Neural progenitor cell (in vitro differentiated cells): ENCODE measurements at regions not wholly inside any gene's neighbourhood (a gene's known extent, or its start where the extent isn't known, plus 50 kb on each side); places are given as distances from the start of the nearest gene placed in this dataset.

Source experiments
- DNase-seq: peaks from one replicate; pipeline ENCODE4 v3.0.0-alpha.2; 2016; ENCODE audit warnings: low spot score
- H2AFZ ChIP-seq: fragments of 200-600 bp; sonication (generic); replicated peaks from 2 replicates; pipeline ENCODE4 v1.6.1; 2016; ENCODE audit warnings: antibody characterized with exemption
- H3F3A ChIP-seq: fragments of 200-600 bp; sonication (generic); 2 replicates; pipeline ENCODE4 v1.6.1; 2016; ENCODE audit warnings: antibody characterized with exemption, low read depth
- H3K27ac ChIP-seq: fragments of 200-600 bp; sonication (generic); 2 replicates; pipeline ENCODE4 v1.5.1; 2016; ENCODE audit warnings: mild to moderate bottlenecking
- H3K27me3 ChIP-seq: fragments of 200-600 bp; sonication (generic); 2 replicates; pipeline ENCODE4 v1.6.1; 2016; ENCODE audit warnings: mild to moderate bottlenecking, moderate library complexity
- H3K36me3 ChIP-seq: fragments of 200-600 bp; sonication (generic); 2 replicates; pipeline ENCODE4 v1.5.1; 2016
- H3K4me1 ChIP-seq: fragments of 200-600 bp; sonication (generic); 2 replicates; pipeline ENCODE4 v1.6.1; 2016; ENCODE audit warnings: mixed run types
- H3K4me2 ChIP-seq: fragments of 200-600 bp; sonication (generic); 2 replicates; pipeline ENCODE4 v1.6.1; 2016
- H3K4me3 ChIP-seq: fragments of 200-600 bp; sonication (generic); 2 replicates; pipeline ENCODE4 v1.5.1; 2016
- H3K79me2 ChIP-seq: fragments of 200-600 bp; sonication (generic); 2 replicates; pipeline ENCODE4 v1.6.1; 2016; ENCODE audit warnings: low read depth
- H3K9ac ChIP-seq: fragments of 200-600 bp; sonication (generic); 2 replicates; pipeline ENCODE4 v1.6.1; 2016
- H3K9me3 ChIP-seq: fragments of 200-600 bp; sonication (generic); 2 replicates; pipeline ENCODE4 v1.5.1; 2016; ENCODE audit warnings: low read depth
- H4K20me1 ChIP-seq: fragments of 200-600 bp; sonication (generic); 2 replicates; pipeline ENCODE4 v1.6.1; 2016; ENCODE audit warnings: low read depth
- H3K27ac Mint-ChIP-seq: 3 replicates; pipeline ENCODE4 v1.8.0; 2021; ENCODE audit warnings: mixed read lengths
- H3K27me3 Mint-ChIP-seq: 2 replicates; pipeline ENCODE4 v1.8.0; 2022; ENCODE audit warnings: low read depth, mild to moderate bottlenecking, inconsistent platforms, moderate library complexity, mixed read lengths; ENCODE audit not compliant: insufficient read depth
- H3K36me3 Mint-ChIP-seq: 3 replicates; pipeline ENCODE4 v1.8.0; 2021; ENCODE audit warnings: mixed read lengths
- H3K4me1 Mint-ChIP-seq: 3 replicates; pipeline ENCODE4 v1.8.0; 2021; ENCODE audit warnings: mixed read lengths
- H3K4me3 Mint-ChIP-seq: 3 replicates; pipeline ENCODE4 v1.8.0; 2021; ENCODE audit warnings: mild to moderate bottlenecking, moderate library complexity, mixed read lengths
- H3K9me3 Mint-ChIP-seq: 3 replicates; pipeline ENCODE4 v1.8.0; 2020; ENCODE audit warnings: mixed read lengths
- EZH2 ChIP-seq: fragments of 200-600 bp; sonication (generic); IDR thresholded peaks from 2 replicates; pipeline ENCODE4 v1.6.1; 2017; ENCODE audit warnings: antibody characterized with exemption, mild to moderate bottlenecking, moderate library complexity
- EZH2phosphoT487 ChIP-seq: fragments of 200-600 bp; sonication (generic); IDR thresholded peaks from 2 replicates; pipeline ENCODE4 v1.6.1; 2017; ENCODE audit warnings: antibody characterized with exemption
- TF ChIP-seq, protein P1 (sequence below): fragments of 200-600 bp; sonication (generic); IDR thresholded peaks from 2 replicates; pipeline ENCODE4 v1.5.1; 2017; ENCODE audit warnings: antibody characterized with exemption, mild to moderate bottlenecking

DNA sequence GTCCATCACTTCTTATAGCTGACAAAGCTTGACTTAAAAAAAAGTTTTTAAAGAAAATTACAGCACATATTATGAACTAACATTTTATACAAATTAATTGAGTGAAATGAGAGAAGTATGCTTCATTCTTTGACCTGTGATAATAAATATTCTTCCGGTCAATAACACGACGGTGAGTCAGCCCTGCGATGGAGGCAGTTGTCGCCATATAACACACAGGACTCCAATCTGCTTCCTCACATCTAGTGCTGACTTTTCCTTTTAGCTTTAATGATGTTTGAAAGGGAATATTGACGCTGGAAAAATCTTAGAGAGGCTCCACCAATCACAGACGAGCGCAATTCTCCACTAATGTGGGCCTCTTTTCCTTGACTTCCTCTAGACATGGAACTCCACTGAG is 166.9 kb upstream of the C1orf21 start:
- Histone ChIP-seq H3K4me3 (no peak overlapping the region), H3K27me3 (peaks cover 18% of the 10 kb centered on the region), H2AFZ (no peak overlapping the region), H3K27ac (no peak overlapping the region), H3K9me3 (no peaks in the 10 kb centered on the region), H3K79me2 (no peaks in the 10 kb centered on the region), H3K4me2 (no peak overlapping the region), H3K36me3 (no peaks in the 10 kb centered on the region), H3K9ac (no peak overlapping the region), H4K20me1 (no peaks in the 10 kb centered on the region), H3F3A (peaks cover 16% of the 10 kb centered on the region), H3K4me1 (peaks cover 18% of the 10 kb centered on the region)
- TF ChIP-seq EZH2, result no peak
- TF ChIP-seq EZH2phosphoT487, result no peak
- TF ChIP-seq, protein P1, sequence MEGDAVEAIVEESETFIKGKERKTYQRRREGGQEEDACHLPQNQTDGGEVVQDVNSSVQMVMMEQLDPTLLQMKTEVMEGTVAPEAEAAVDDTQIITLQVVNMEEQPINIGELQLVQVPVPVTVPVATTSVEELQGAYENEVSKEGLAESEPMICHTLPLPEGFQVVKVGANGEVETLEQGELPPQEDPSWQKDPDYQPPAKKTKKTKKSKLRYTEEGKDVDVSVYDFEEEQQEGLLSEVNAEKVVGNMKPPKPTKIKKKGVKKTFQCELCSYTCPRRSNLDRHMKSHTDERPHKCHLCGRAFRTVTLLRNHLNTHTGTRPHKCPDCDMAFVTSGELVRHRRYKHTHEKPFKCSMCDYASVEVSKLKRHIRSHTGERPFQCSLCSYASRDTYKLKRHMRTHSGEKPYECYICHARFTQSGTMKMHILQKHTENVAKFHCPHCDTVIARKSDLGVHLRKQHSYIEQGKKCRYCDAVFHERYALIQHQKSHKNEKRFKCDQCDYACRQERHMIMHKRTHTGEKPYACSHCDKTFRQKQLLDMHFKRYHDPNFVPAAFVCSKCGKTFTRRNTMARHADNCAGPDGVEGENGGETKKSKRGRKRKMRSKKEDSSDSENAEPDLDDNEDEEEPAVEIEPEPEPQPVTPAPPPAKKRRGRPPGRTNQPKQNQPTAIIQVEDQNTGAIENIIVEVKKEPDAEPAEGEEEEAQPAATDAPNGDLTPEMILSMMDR, result no peak
- no peak for DNase-seq
- H3K27ac Mint-ChIP-seq, result no peak overlapping the region
- peaks cover 1% of the 10 kb centered on the region for H3K36me3 Mint-ChIP-seq
- peaks cover 9% of the 10 kb centered on the region for H3K27me3 Mint-ChIP-seq
- H3K4me1 Mint-ChIP-seq, result peaks cover 10% of the 10 kb centered on the region
- no peak overlapping the region for H3K4me3 Mint-ChIP-seq
- H3K9me3 Mint-ChIP-seq, result peaks cover 5% of the 10 kb centered on the region

DNA sequence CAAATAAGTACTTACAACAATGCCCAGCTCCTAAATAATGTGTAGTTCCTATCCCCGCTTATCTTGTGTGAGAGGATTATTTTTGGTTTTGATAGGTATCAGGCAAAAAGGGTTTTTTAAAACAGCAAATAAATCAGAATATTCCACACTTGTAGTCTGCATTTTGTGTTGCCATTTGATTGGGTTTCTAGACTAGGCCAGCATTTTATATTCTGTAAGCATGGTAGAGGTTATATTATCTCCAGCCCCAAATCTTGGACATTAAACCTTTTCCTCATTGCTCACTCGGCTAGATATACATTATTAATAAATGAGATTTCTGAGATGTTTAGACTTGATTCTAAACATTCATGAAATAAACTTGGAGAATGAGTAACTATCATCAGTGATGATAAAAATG is 165.7 kb upstream of the C1orf21 start:
- Histone ChIP-seq H3K9me3 (no peaks in the 10 kb centered on the region), H3K27me3 (peaks cover 22% of the 10 kb centered on the region), H3K36me3 (no peaks in the 10 kb centered on the region), H3K79me2 (no peaks in the 10 kb centered on the region), H3K9ac (no peak overlapping the region), H3F3A (peaks cover 16% of the 10 kb centered on the region), H3K4me1 (peaks cover 18% of the 10 kb centered on the region), H3K4me2 (no peak overlapping the region), H3K4me3 (no peak overlapping the region), H2AFZ (no peak overlapping the region), H3K27ac (no peak overlapping the region), H4K20me1 (no peaks in the 10 kb centered on the region)
- Mint-ChIP-seq H3K9me3 (peaks cover 5% of the 10 kb centered on the region), H3K36me3 (peaks cover 1% of the 10 kb centered on the region), H3K27ac (no peak overlapping the region), H3K4me1 (peaks cover 15% of the 10 kb centered on the region), H3K27me3 (peaks cover 8% of the 10 kb centered on the region), H3K4me3 (no peak overlapping the region)
- no peak for DNase-seq
- TF ChIP-seq, protein P1, result no peak
- TF ChIP-seq EZH2phosphoT487 (no peak), EZH2 (no peak)

DNA sequence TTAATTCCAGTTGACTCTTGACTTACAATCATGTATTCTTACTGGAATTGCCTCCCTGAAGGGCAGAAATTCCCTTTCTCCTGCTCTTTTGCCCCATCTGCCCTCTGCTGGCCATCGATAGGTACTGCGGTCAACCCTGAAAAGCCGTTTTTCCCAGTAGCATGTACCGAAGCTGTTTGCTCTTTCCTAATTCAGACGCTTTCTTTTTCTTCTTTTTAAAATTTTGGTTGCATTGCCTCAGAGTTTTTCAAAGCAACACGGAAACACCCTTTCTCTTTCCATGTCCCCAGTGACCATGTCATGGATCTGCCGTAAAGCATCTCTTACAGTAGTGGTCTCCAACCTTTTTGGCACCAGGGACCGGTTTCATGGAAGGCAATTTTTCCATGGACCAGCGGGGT is 164.2 kb upstream of the C1orf21 start:
- Histone ChIP-seq H2AFZ (no peak overlapping the region), H3K4me3 (no peak overlapping the region), H3F3A (peaks cover 13% of the 10 kb centered on the region), H3K9me3 (no peaks in the 10 kb centered on the region), H3K4me2 (no peak overlapping the region), H3K36me3 (no peaks in the 10 kb centered on the region), H3K27ac (no peak overlapping the region), H3K9ac (no peak overlapping the region), H4K20me1 (no peaks in the 10 kb centered on the region), H3K79me2 (no peaks in the 10 kb centered on the region), H3K4me1 (peaks cover 16% of the 10 kb centered on the region), H3K27me3 (peaks cover 22% of the 10 kb centered on the region)
- peak; percentile 54 for DNase-seq
- Mint-ChIP-seq H3K36me3 (peaks cover 1% of the 10 kb centered on the region), H3K4me3 (no peak overlapping the region), H3K27ac (no peak overlapping the region), H3K4me1 (peaks cover 15% of the 10 kb centered on the region), H3K27me3 (peaks cover 8% of the 10 kb centered on the region), H3K9me3 (peaks cover 5% of the 10 kb centered on the region)
- TF ChIP-seq, protein P1, result peak; percentile 92
- TF ChIP-seq EZH2phosphoT487, result no peak

DNA sequence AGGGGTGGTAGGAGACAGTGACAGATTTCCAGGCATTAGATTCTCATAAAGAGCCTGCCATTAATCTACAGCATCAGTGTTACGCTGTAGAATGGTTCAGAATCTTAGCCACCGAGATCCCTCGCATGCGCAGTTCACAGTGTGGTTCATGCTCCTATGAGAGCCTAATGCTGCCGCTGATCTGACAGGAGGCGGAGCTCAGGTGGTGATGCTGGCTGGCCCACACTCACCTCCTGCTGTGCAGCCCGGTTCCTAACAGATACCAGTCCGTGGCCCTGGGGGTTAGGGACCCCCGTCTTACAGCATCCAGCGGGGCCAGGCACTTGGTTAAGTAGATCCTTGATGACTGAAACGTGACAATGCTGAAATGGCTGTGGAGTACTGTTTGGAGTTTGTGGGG is 163.6 kb upstream of the C1orf21 start:
- Histone ChIP-seq H2AFZ (no peak overlapping the region), H3K4me3 (no peak overlapping the region), H3K4me1 (peaks cover 11% of the 10 kb centered on the region), H4K20me1 (no peaks in the 10 kb centered on the region), H3F3A (peaks cover 8% of the 10 kb centered on the region), H3K9me3 (no peaks in the 10 kb centered on the region), H3K4me2 (no peak overlapping the region), H3K36me3 (no peaks in the 10 kb centered on the region), H3K27me3 (peaks cover 22% of the 10 kb centered on the region), H3K79me2 (no peaks in the 10 kb centered on the region), H3K27ac (no peak overlapping the region), H3K9ac (no peak overlapping the region)
- H3K36me3 Mint-ChIP-seq, result peaks cover 1% of the 10 kb centered on the region
- H3K9me3 Mint-ChIP-seq, result peaks cover 5% of the 10 kb centered on the region
- DNase-seq, result no peak
- H3K4me3 Mint-ChIP-seq, result no peak overlapping the region
- H3K27ac Mint-ChIP-seq, result no peak overlapping the region
- TF ChIP-seq EZH2 (no peak), EZH2phosphoT487 (no peak)
- TF ChIP-seq, protein P1, result no peak
- H3K4me1 Mint-ChIP-seq, result peaks cover 13% of the 10 kb centered on the region
- H3K27me3 Mint-ChIP-seq, result peaks cover 12% of the 10 kb centered on the region
